Stomach (tissue), 4 donors: ENCODE measurements at regions not wholly inside any gene's neighbourhood (a gene's known extent, or its start where the extent isn't known, plus 50 kb on each side); places are given as distances from the start of the nearest gene placed in this dataset.
"Not testable (repeated sequence)": the region's sequence is repeated elsewhere in the genome, so short reads cannot be mapped to it uniquely, and the experiment has no call there.

Source experiments
- POLR2A ChIP-seq, 4 donors: fragments of 450-650 bp; IDR thresholded peaks; one replicate each; pipeline ENCODE4 v1.6.1; 2016; ENCODE audit warnings: antibody characterized with exemption in 4 of 4, control low read depth in 2 of 4, mild to moderate bottlenecking in 1 of 4, moderate library complexity in 1 of 4
- TF ChIP-seq, protein P1 (sequence below), 7 experiments: fragments of 450-650 bp in 4 of 7; fragments of 200-600 bp in 3 of 7; sonication (generic) in 3 of 7; IDR thresholded peaks; one replicate each; pipeline ENCODE4 v1.5.1; 2016 to 2019; ENCODE audit warnings: antibody characterized with exemption in 7 of 7, control low read depth in 2 of 7, mild to moderate bottlenecking in 1 of 7

DNA sequence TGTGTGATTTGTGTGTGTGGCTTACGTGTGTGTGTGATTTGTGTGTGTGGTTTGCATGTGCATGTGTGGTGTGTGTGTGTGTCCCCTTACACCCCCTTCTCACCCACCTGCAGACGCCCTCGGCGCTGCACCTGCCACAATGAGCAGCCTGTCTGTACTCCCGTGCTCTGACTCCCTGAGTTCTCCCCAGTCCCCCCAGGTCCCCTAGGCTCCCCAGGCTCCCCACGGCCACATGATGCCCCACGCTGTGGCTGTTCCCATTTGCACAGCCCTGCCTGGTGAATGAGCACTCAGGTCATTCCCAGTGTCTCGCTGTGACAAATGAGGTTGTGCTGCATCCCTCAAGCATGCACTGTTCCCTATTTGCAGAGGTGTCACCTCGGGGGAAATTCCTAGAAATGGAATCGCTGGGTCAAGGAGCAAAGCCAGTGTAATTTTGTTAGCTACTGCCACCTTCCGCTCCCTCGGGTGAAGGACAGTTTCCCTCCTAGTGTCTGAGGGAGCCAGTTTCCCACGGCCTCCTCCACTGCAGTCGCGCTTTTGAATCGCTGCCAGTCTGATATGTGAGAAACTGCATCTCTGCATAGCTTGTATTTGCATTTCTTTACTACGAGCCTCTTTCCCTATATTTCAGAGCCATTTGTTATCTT is 180.4 kb upstream of the FOXD4L5 start:
- TF ChIP-seq POLR2A (IDR thresholded peaks at IDR 0.05): not testable (repeated sequence)
- TF ChIP-seq, protein P1, sequence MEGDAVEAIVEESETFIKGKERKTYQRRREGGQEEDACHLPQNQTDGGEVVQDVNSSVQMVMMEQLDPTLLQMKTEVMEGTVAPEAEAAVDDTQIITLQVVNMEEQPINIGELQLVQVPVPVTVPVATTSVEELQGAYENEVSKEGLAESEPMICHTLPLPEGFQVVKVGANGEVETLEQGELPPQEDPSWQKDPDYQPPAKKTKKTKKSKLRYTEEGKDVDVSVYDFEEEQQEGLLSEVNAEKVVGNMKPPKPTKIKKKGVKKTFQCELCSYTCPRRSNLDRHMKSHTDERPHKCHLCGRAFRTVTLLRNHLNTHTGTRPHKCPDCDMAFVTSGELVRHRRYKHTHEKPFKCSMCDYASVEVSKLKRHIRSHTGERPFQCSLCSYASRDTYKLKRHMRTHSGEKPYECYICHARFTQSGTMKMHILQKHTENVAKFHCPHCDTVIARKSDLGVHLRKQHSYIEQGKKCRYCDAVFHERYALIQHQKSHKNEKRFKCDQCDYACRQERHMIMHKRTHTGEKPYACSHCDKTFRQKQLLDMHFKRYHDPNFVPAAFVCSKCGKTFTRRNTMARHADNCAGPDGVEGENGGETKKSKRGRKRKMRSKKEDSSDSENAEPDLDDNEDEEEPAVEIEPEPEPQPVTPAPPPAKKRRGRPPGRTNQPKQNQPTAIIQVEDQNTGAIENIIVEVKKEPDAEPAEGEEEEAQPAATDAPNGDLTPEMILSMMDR (IDR thresholded peaks at IDR 0.05): not testable (repeated sequence)
